ENCODE measurements at regions not wholly inside any gene's neighbourhood (a gene's known extent, or its start where the extent isn't known, plus 50 kb on each side); places are given as distances from the start of the nearest gene placed in this dataset.

DNA sequence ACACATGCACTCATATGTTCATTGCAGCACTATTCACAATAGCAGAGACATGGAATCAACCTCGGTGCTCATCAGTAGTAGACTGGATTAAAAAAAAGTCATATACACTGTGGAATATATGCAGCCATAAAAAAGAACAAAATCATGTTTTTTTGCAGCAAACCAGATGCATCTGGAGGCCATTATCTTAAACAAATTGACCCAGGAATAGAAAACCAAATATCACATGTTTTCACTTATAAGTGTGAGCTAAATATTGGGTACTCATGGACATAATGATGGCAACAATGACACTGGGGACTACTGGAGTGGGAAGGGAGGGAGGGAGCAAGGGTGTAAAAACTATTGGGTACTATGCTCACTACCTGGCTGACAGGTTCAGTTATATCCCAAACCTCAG, 792.6 kb downstream of the EPHA4 start:
- Mint-ChIP-seq H3K27me3 (ENCODE audit: low read depth) (peaks cover 69% of the 10 kb centered on the region), H3K36me3 (no peaks in the 10 kb centered on the region), H3K9me3 (peaks cover 9% of the 10 kb centered on the region), H3K4me1 (peaks cover 23% of the 10 kb centered on the region), H3K4me3 (no peak overlapping the region), H3K27ac (no peak overlapping the region)
- DNase-seq (ENCODE audit: low spot score) (no peak), ATAC-seq (no peak)
- TF ChIP-seq, protein P1, sequence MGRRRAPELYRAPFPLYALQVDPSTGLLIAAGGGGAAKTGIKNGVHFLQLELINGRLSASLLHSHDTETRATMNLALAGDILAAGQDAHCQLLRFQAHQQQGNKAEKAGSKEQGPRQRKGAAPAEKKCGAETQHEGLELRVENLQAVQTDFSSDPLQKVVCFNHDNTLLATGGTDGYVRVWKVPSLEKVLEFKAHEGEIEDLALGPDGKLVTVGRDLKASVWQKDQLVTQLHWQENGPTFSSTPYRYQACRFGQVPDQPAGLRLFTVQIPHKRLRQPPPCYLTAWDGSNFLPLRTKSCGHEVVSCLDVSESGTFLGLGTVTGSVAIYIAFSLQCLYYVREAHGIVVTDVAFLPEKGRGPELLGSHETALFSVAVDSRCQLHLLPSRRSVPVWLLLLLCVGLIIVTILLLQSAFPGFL (CRISPR knock-in tag; IDR thresholded peaks at IDR 0.05; ENCODE audit: borderline replicate concordance), result no peak
- no peak for TF ChIP-seq SMAD4 (CRISPR knock-in tag; IDR thresholded peaks at IDR 0.05)
- TF ChIP-seq, protein P2, sequence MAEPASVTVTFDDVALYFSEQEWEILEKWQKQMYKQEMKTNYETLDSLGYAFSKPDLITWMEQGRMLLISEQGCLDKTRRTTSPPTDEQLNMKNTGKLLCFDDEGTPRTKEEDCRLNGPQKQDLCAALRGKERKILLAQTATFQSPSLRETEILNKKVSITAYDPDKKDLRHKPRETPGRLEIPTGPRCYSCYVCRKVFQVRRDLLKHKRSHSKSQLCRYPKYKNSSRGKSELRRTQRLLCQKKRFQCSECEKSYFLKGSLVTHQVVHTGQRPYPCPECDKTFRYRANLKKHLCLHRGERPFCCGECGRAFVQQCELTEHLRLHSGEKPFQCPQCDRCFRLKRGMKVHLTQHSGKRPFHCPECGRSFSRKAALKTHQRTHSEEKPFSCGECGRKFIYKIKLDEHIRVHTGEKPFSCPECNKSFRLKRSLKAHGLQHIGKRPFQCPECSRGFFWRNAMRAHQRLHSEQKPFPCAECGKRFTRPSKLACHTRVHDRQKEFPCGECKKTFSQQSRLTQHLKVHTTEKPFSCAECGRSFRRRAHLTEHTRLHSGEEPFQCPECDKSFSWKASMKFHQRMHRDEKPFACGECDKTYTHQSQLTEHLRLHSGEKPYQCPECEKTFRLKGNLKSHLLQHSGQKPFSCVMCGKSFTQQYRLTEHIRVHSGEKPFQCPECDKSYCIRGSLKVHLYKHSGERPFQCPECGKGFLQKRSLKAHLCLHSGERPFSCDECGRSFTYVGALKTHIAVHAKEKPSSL (CRISPR knock-in tag; conservative IDR thresholded peaks at IDR 0.05), result no peak
- TF ChIP-seq MYBL2 (CRISPR knock-in tag; IDR thresholded peaks at IDR 0.05), result no peak
- no peak for TF ChIP-seq PRRX2 (CRISPR knock-in tag; IDR thresholded peaks at IDR 0.05)
- TF ChIP-seq ELF4 (CRISPR knock-in tag; IDR thresholded peaks at IDR 0.05; ENCODE audit: low read depth), result no peak
- no peak for TF ChIP-seq RELA (CRISPR knock-in tag; IDR thresholded peaks at IDR 0.05; ENCODE audit: borderline replicate concordance)
- TF ChIP-seq, protein P3, sequence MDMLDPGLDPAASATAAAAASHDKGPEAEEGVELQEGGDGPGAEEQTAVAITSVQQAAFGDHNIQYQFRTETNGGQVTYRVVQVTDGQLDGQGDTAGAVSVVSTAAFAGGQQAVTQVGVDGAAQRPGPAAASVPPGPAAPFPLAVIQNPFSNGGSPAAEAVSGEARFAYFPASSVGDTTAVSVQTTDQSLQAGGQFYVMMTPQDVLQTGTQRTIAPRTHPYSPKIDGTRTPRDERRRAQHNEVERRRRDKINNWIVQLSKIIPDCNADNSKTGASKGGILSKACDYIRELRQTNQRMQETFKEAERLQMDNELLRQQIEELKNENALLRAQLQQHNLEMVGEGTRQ (CRISPR knock-in tag; IDR thresholded peaks at IDR 0.05), result no peak
- TF ChIP-seq, protein P4, sequence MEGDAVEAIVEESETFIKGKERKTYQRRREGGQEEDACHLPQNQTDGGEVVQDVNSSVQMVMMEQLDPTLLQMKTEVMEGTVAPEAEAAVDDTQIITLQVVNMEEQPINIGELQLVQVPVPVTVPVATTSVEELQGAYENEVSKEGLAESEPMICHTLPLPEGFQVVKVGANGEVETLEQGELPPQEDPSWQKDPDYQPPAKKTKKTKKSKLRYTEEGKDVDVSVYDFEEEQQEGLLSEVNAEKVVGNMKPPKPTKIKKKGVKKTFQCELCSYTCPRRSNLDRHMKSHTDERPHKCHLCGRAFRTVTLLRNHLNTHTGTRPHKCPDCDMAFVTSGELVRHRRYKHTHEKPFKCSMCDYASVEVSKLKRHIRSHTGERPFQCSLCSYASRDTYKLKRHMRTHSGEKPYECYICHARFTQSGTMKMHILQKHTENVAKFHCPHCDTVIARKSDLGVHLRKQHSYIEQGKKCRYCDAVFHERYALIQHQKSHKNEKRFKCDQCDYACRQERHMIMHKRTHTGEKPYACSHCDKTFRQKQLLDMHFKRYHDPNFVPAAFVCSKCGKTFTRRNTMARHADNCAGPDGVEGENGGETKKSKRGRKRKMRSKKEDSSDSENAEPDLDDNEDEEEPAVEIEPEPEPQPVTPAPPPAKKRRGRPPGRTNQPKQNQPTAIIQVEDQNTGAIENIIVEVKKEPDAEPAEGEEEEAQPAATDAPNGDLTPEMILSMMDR (IDR thresholded peaks at IDR 0.05), result no peak
- TF ChIP-seq ZNF317 (CRISPR knock-in tag; IDR thresholded peaks at IDR 0.05; ENCODE audit: borderline replicate concordance, low read depth), result no peak
- no peak for TF ChIP-seq CREM (CRISPR knock-in tag; IDR thresholded peaks at IDR 0.05)
- TF ChIP-seq CREB1 (CRISPR knock-in tag; IDR thresholded peaks at IDR 0.05), result no peak
- TF ChIP-seq NR2C2 (CRISPR knock-in tag; IDR thresholded peaks at IDR 0.05), result no peak
- TF ChIP-seq, protein P5, sequence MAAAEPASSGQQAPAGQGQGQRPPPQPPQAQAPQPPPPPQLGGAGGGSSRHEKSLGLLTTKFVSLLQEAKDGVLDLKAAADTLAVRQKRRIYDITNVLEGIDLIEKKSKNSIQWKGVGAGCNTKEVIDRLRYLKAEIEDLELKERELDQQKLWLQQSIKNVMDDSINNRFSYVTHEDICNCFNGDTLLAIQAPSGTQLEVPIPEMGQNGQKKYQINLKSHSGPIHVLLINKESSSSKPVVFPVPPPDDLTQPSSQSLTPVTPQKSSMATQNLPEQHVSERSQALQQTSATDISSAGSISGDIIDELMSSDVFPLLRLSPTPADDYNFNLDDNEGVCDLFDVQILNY (CRISPR knock-in tag; IDR thresholded peaks at IDR 0.05), result no peak
- no peak for TF ChIP-seq ZNF671 (CRISPR knock-in tag; IDR thresholded peaks at IDR 0.05)
- no peak for TF ChIP-seq SOX15 (CRISPR knock-in tag; IDR thresholded peaks at IDR 0.05)
- TF ChIP-seq ZNF423 (CRISPR knock-in tag; IDR thresholded peaks at IDR 0.05), result no peak
- no peak for TF ChIP-seq GTF2I (CRISPR knock-in tag; conservative IDR thresholded peaks at IDR 0.05)
- ChIA-PET POLR2A (no interaction called here), CTCF (no interaction called here)

DNA sequence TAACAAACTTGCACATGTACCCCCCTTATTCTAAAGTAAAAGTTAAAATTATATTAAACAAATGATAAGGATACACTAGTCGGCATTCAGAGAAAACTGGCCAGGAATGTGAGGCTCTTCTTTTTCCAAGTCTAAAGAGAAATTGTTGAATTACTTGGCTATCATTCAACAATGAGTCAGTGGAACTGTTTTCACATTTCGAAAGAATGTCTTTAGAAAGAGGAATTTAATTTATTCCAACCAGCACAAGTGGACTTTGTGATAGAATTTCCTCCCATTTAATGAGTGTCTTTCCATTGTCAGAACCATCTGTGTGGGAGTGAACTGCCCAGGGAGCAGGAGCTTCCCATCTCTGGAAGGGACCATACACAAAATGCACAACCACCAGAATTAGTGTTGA, 792.2 kb downstream of the EPHA4 start:
- peaks cover 8% of the 10 kb centered on the region for H3K9me3 Mint-ChIP-seq
- ATAC-seq, result no peak

More for the DNA sequence above, 792.2 kb downstream of the EPHA4 start:
- Mint-ChIP-seq H3K4me1 (peaks cover 23% of the 10 kb centered on the region), H3K4me3 (no peak overlapping the region), H3K27ac (no peak overlapping the region), H3K36me3 (no peaks in the 10 kb centered on the region), H3K27me3 (ENCODE audit: low read depth) (peaks cover 74% of the 10 kb centered on the region)
- DNase-seq (ENCODE audit: low spot score), result no peak
- POLR2A ChIA-PET, result no interaction called here
- TF ChIP-seq, protein P6, sequence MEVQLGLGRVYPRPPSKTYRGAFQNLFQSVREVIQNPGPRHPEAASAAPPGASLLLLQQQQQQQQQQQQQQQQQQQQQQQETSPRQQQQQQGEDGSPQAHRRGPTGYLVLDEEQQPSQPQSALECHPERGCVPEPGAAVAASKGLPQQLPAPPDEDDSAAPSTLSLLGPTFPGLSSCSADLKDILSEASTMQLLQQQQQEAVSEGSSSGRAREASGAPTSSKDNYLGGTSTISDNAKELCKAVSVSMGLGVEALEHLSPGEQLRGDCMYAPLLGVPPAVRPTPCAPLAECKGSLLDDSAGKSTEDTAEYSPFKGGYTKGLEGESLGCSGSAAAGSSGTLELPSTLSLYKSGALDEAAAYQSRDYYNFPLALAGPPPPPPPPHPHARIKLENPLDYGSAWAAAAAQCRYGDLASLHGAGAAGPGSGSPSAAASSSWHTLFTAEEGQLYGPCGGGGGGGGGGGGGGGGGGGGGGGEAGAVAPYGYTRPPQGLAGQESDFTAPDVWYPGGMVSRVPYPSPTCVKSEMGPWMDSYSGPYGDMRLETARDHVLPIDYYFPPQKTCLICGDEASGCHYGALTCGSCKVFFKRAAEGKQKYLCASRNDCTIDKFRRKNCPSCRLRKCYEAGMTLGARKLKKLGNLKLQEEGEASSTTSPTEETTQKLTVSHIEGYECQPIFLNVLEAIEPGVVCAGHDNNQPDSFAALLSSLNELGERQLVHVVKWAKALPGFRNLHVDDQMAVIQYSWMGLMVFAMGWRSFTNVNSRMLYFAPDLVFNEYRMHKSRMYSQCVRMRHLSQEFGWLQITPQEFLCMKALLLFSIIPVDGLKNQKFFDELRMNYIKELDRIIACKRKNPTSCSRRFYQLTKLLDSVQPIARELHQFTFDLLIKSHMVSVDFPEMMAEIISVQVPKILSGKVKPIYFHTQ (CRISPR knock-in tag; IDR thresholded peaks at IDR 0.05), result no peak
- no peak for TF ChIP-seq NFYB (CRISPR knock-in tag; conservative IDR thresholded peaks at IDR 0.05; ENCODE audit: low read depth)
- no peak for TF ChIP-seq NR1H2 (CRISPR knock-in tag; IDR thresholded peaks at IDR 0.05)
- TF ChIP-seq, protein P7, sequence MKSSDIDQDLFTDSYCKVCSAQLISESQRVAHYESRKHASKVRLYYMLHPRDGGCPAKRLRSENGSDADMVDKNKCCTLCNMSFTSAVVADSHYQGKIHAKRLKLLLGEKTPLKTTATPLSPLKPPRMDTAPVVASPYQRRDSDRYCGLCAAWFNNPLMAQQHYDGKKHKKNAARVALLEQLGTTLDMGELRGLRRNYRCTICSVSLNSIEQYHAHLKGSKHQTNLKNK (CRISPR knock-in tag; IDR thresholded peaks at IDR 0.05), result no peak
- CTCF ChIA-PET, result no interaction called here

Measured in WTC11 (cell line).